ENCODE measurements at regions not wholly inside any gene's neighbourhood (a gene's known extent, or its start where the extent isn't known, plus 50 kb on each side); places are given as distances from the start of the nearest gene placed in this dataset.
A peak's percentile ranks its signal among the peaks of the same experiment; 100 is the strongest.

DNA sequence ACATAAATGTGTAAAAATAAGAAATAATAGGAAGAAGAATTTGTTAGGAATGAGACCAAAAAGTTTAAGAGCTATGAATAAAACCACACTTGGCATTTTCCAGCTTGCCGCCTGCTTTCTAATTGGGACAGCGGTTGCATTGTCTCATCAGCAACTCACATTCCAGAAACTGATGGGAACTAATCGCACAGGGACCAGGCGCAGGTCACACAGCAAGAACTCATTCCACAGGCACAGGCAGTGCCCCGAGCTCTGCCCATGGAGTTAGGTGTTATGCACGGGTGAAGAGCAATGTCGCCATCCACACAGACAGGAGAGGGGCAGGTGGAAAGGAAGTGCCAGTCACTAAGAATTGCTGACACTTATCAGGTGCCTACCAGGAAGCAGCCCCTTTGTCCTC lies 279.9 kb downstream of the NSG2 start:
- Histone ChIP-seq H3K4me1 (peaks cover 21 to 34% (median 27%) of the 10 kb centered on the region in 10 experiments; a peak in 19 of 20 replicates), H3K4me3 (no peak overlapping the region), H3K27me3 (no peaks in the 10 kb centered on the region), H3K9me3 (replicated peaks in 1 of 11) (no peaks in the 10 kb centered on the region), H3K9ac (no peak overlapping the region), H3K36me3 (no peaks in the 10 kb centered on the region), H4K20me1 (no peaks in the 10 kb centered on the region), H3K4me2 (no peak overlapping the region), H3K27ac (no peak overlapping the region)
- no peak for TF ChIP-seq Cebpa-rat (IDR thresholded peaks at IDR 0.05)

DNA sequence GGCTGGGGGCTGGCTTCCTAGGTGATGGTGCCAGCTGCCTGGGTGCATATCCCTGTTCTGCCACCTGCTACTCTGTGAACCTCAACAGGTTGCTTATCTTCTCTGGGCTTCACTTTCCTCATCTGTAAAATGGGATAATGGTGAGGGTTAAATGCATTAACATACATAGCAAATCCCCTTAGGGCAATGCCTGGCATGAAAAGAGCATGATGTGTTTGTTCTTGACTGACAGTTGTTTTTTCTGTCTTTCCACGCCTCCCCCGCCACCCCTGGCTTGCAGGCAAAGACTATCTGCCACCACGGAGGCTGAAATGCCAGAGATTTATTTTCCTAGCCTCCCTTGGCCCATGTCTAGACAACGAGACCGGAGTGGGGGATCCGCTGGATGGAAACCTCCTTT lies 280.5 kb downstream of the NSG2 start:
- no peak for TF ChIP-seq Cebpa-rat (IDR thresholded peaks at IDR 0.05)
- no peak overlapping the region for H3K4me3 ChIP-seq
- no peaks in the 10 kb centered on the region for H3K36me3 ChIP-seq
- H4K20me1 ChIP-seq, result no peaks in the 10 kb centered on the region
- H3K9ac ChIP-seq, result no peak overlapping the region
- peaks cover 21 to 34% (median 27%) of the 10 kb centered on the region in 10 experiments; a peak in 19 of 20 replicates for H3K4me1 ChIP-seq
- H3K4me2 ChIP-seq, result no peak overlapping the region
- no peaks in the 10 kb centered on the region for H3K27me3 ChIP-seq
- H3K27ac ChIP-seq, result peak overlapping the region in 1 of 11 experiments; percentile 22; a peak in 1 of 22 replicates
- H3K9me3 ChIP-seq (replicated peaks in 1 of 11), result no peaks in the 10 kb centered on the region

DNA sequence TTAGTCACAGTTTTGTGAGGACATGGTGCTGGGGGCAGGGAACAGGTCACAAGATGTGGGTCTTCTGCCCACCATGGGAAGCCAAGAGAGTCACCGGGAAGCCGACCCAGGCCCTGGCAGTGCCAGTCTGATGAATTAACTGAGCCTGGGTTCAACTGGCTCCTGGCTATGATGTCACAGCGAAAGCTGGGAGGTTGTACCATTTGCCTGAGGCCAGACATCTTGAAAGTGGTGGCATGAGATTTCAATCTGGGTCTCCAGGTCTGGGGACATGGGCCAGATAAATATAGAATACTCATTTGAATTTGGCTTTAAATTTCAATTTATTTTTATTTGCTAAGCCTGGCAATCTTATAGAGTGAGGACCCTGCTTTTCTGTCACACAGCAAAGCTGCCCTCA lies 280.9 kb downstream of the NSG2 start:
- peaks cover 21 to 34% (median 27%) of the 10 kb centered on the region in 10 experiments; a peak in 19 of 20 replicates for H3K4me1 ChIP-seq
- no peak overlapping the region for H3K9ac ChIP-seq
- no peak for TF ChIP-seq Cebpa-rat (IDR thresholded peaks at IDR 0.05)
- no peaks in the 10 kb centered on the region for H3K36me3 ChIP-seq
- H3K4me3 ChIP-seq, result no peak overlapping the region
- no peaks in the 10 kb centered on the region for H4K20me1 ChIP-seq
- H3K27ac ChIP-seq, result peak overlapping the region in 1 of 11 experiments; percentile 22; a peak in 1 of 22 replicates
- no peak overlapping the region for H3K4me2 ChIP-seq
- H3K27me3 ChIP-seq, result no peaks in the 10 kb centered on the region
- no peaks in the 10 kb centered on the region for H3K9me3 ChIP-seq (replicated peaks in 1 of 11)

GRCh38 chr5:174327317-174327864 lies 281.9 kb downstream of the NSG2 start:
- Histone ChIP-seq H3K4me1 (peaks cover 21 to 34% (median 27%) of the 10 kb centered on the region in 10 experiments; a peak in 19 of 20 replicates), H3K27me3 (no peaks in the 10 kb centered on the region), H3K9ac (peak overlapping the region in 1 of 11 experiments; percentile 1; a peak in 1 of 22 replicates), H4K20me1 (no peaks in the 10 kb centered on the region), H3K36me3 (no peaks in the 10 kb centered on the region), H3K27ac (peak overlapping the region in 7 of 11 experiments; percentile 21 to 68 (median 55); a peak in 7 of 22 replicates), H3K9me3 (replicated peaks in 1 of 11) (no peaks in the 10 kb centered on the region), H3K4me2 (peak overlapping the region in 7 of 11 experiments; percentile 9 to 44 (median 36); a peak in 7 of 22 replicates), H3K4me3 (no peak overlapping the region)
- no peak for TF ChIP-seq Cebpa-rat (IDR thresholded peaks at IDR 0.05)

DNA sequence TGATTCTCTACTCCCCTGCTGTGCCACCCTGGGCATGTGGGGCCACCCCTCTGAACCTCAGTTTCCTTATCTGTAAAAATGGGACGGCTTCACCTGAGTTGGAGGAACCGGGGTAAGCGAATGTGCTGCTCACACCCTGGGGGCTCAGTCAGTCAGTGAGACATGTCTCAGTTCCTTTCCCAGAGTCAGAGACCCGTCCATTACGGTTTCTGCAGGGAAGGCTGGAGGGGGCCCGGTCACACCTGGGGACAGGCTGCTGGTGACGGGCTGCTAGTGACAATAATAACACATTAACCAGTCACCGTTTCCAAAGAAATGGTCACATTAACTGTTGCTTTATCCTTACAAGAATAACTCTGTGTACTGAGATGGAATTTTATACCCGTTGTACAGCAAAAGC lies 282.4 kb downstream of the NSG2 start:
- H3K36me3 ChIP-seq, result no peaks in the 10 kb centered on the region
- H3K9me3 ChIP-seq (replicated peaks in 1 of 11), result no peaks in the 10 kb centered on the region
- H3K4me3 ChIP-seq, result no peak overlapping the region
- peak overlapping the region in 9 of 11 experiments; percentile 21 to 68 (median 53); a peak in 13 of 22 replicates for H3K27ac ChIP-seq
- peak overlapping the region in 8 of 11 experiments; percentile 9 to 44 (median 26); a peak in 8 of 22 replicates for H3K4me2 ChIP-seq
- TF ChIP-seq Cebpa-rat (IDR thresholded peaks at IDR 0.05), result no peak
- no peaks in the 10 kb centered on the region for H3K27me3 ChIP-seq
- H3K4me1 ChIP-seq, result peaks cover 21 to 34% (median 27%) of the 10 kb centered on the region in 10 experiments; a peak in 19 of 20 replicates
- no peaks in the 10 kb centered on the region for H4K20me1 ChIP-seq
- H3K9ac ChIP-seq, result peak overlapping the region in 2 of 11 experiments; percentile 1 to 2; a peak in 1 of 22 replicates

DNA sequence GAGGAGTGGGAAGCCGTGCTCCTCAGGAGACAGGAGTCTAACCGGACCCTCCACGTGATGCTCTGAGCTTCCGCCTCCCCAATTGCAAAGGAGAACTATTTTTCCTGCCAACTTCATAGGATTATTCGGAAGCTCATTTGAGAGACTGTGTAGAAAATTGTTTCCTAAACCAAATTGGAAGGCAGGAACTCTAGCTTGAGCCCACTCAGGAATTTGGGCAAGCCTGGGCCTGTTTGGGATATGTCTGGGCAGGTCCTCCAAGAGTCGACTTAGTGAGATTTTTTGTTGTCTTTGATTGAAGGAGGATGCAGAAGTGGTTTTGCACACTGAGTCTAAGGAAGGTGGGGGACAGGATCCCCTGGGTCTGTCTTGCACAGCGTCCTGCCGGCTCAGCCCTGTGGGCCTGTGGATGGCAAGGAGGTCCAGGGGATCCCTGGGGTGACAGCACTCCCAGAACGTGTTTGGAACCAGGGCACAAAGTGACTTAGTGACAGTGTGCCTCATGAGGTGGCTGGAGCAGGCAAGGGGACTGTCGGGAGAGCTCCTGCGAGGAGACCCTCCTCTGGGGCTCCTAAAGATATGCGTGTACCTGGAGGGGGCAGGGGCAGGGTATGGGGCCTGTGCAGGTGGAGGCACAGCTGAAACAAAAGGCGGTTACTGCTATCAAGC lies 283.3 kb downstream of the NSG2 start:
- H3K9ac ChIP-seq, result peak overlapping the region in 5 of 11 experiments; percentile 2 to 50 (median 24); a peak in 3 of 22 replicates
- peaks cover 16 to 32% (median 25%) of the 10 kb centered on the region in 10 experiments; a peak in 19 of 20 replicates for H3K4me1 ChIP-seq
- peak overlapping the region in 9 of 11 experiments; percentile 21 to 68 (median 53); a peak in 16 of 22 replicates for H3K27ac ChIP-seq
- no peak overlapping the region for H3K4me3 ChIP-seq
- H3K36me3 ChIP-seq, result no peaks in the 10 kb centered on the region
- no peaks in the 10 kb centered on the region for H4K20me1 ChIP-seq
- TF ChIP-seq Cebpa-rat (IDR thresholded peaks at IDR 0.05), result no peak
- no peaks in the 10 kb centered on the region for H3K27me3 ChIP-seq
- no peaks in the 10 kb centered on the region for H3K9me3 ChIP-seq (replicated peaks in 1 of 11)
- H3K4me2 ChIP-seq, result peak overlapping the region; percentile 16 to 44 (median 36); a peak in 17 of 22 replicates

DNA sequence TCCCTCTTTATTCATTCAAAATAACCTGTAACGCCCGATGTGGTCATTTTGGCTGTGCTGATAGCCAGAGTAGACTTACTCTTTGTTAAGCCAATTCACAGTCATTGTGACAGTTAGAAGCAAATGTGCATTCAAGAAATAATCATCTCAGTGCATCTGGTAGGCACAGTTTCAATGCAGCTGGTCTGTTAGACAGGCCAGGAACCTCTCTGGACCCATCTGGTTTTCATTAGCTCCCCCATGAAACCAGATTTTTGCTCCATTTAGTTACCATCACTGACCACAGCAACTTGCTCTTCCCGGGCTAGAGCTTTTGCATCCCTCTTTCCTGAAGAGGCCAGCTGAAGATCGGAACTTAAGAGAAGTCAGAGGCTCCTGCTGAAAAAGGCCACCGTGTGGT lies 284.2 kb downstream of the NSG2 start:
- Histone ChIP-seq H3K27me3 (no peaks in the 10 kb centered on the region), H3K4me3 (no peak overlapping the region)

GRCh38 chr5:174335682-174336364 lies 290.3 kb downstream of the NSG2 start:
- no peak for TF ChIP-seq Cebpa-rat (IDR thresholded peaks at IDR 0.05)
- no peak overlapping the region for H3K4me2 ChIP-seq

More for the DNA sequence above, 284.2 kb downstream of the NSG2 start:
- Histone ChIP-seq H3K4me2 (peak overlapping the region in 7 of 11 experiments; percentile 21 to 44 (median 34); a peak in 7 of 22 replicates), H3K9ac (no peak overlapping the region), H3K27ac (peak overlapping the region in 4 of 11 experiments; percentile 53 to 68 (median 61); a peak in 4 of 22 replicates), H4K20me1 (no peaks in the 10 kb centered on the region), H3K36me3 (no peaks in the 10 kb centered on the region), H3K9me3 (replicated peaks in 1 of 11) (no peaks in the 10 kb centered on the region), H3K4me1 (peaks cover 10 to 26% (median 21%) of the 10 kb centered on the region in 10 experiments; a peak in 17 of 20 replicates)
- TF ChIP-seq Cebpa-rat (IDR thresholded peaks at IDR 0.05), result no peak

GRCh38 chr5:174336479-174336878 lies 291.0 kb downstream of the NSG2 start:
- H4K20me1 ChIP-seq, result peaks cover 0 to 4% (median 0%) of the 10 kb centered on the region in 11 experiments; a peak in 1 of 22 replicates
- H3K4me3 ChIP-seq, result no peak overlapping the region
- no peak for TF ChIP-seq Cebpa-rat (IDR thresholded peaks at IDR 0.05)
- peaks cover 6 to 31% (median 25%) of the 10 kb centered on the region in 11 experiments; a peak in 20 of 22 replicates for H3K27me3 ChIP-seq
- H3K9ac ChIP-seq, result no peak overlapping the region
- no peak overlapping the region for H3K4me2 ChIP-seq
- no peaks in the 10 kb centered on the region for H3K4me1 ChIP-seq
- no peak overlapping the region for H3K27ac ChIP-seq
- H3K36me3 ChIP-seq, result no peaks in the 10 kb centered on the region
- no peaks in the 10 kb centered on the region for H3K9me3 ChIP-seq (replicated peaks in 1 of 11)

More at GRCh38 chr5:174335682-174336364, 290.3 kb downstream of the NSG2 start:
- Histone ChIP-seq H3K9ac (no peak overlapping the region), H4K20me1 (peaks cover 0 to 4% (median 0%) of the 10 kb centered on the region in 11 experiments; a peak in 1 of 22 replicates), H3K4me1 (no peaks in the 10 kb centered on the region), H3K36me3 (no peaks in the 10 kb centered on the region), H3K27me3 (peaks cover 6 to 31% (median 25%) of the 10 kb centered on the region in 11 experiments; a peak in 20 of 22 replicates), H3K9me3 (replicated peaks in 1 of 11) (no peaks in the 10 kb centered on the region), H3K27ac (no peak overlapping the region), H3K4me3 (no peak overlapping the region)
